Progenitor cell of endocrine pancreas (in vitro differentiated cells): ENCODE measurements at regions not wholly inside any gene's neighbourhood (a gene's known extent, or its start where the extent isn't known, plus 50 kb on each side); places are given as distances from the start of the nearest gene placed in this dataset.

Source experiments
- DNase-seq: peaks from one replicate; pipeline ENCODE4 v3.0.0; 2021; ENCODE audit warnings: low spot score; ENCODE audit not compliant: unreplicated experiment
- H3K27ac Mint-ChIP-seq: 2 replicates; pipeline ENCODE4 v1.8.0; 2021; ENCODE audit warnings: mild to moderate bottlenecking, moderate library complexity, mixed read lengths
- H3K27me3 Mint-ChIP-seq: 2 replicates; pipeline ENCODE4 v1.8.0; 2021; ENCODE audit warnings: mixed read lengths
- H3K36me3 Mint-ChIP-seq: 2 replicates; pipeline ENCODE4 v1.8.0; 2022; ENCODE audit warnings: mixed read lengths; ENCODE audit not compliant: insufficient read depth
- H3K4me1 Mint-ChIP-seq: 2 replicates; pipeline ENCODE4 v1.8.0; 2021; ENCODE audit warnings: low read depth, mixed read lengths
- H3K4me3 Mint-ChIP-seq: 2 replicates; pipeline ENCODE4 v1.8.0; 2021; ENCODE audit warnings: low read depth, mild to moderate bottlenecking, moderate library complexity, mixed read lengths
- H3K9me3 Mint-ChIP-seq: 2 replicates; pipeline ENCODE4 v1.8.0; 2021; ENCODE audit warnings: low read depth, mixed read lengths
- TF ChIP-seq, protein P1 (sequence below): fragments of 200-600 bp; sonication (generic); IDR thresholded peaks from one replicate; pipeline ENCODE4 v1.5.0; 2021; ENCODE audit warnings: antibody characterized with exemption, mild to moderate bottlenecking; ENCODE audit not compliant: unreplicated experiment

- DNase-seq: no peak
- Mint-ChIP-seq H3K4me3 (no peak overlapping the region), H3K27me3 (no peaks in the 10 kb centered on the region), H3K27ac (no peak overlapping the region), H3K9me3 (peaks cover 14% of the 10 kb centered on the region), H3K4me1 (no peaks in the 10 kb centered on the region), H3K36me3 (no peaks in the 10 kb centered on the region)
- TF ChIP-seq, protein P1, sequence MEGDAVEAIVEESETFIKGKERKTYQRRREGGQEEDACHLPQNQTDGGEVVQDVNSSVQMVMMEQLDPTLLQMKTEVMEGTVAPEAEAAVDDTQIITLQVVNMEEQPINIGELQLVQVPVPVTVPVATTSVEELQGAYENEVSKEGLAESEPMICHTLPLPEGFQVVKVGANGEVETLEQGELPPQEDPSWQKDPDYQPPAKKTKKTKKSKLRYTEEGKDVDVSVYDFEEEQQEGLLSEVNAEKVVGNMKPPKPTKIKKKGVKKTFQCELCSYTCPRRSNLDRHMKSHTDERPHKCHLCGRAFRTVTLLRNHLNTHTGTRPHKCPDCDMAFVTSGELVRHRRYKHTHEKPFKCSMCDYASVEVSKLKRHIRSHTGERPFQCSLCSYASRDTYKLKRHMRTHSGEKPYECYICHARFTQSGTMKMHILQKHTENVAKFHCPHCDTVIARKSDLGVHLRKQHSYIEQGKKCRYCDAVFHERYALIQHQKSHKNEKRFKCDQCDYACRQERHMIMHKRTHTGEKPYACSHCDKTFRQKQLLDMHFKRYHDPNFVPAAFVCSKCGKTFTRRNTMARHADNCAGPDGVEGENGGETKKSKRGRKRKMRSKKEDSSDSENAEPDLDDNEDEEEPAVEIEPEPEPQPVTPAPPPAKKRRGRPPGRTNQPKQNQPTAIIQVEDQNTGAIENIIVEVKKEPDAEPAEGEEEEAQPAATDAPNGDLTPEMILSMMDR: no peak
These were observed 806.9 kb downstream of the TNS3 start for GRCh38 chr7:46775020-46775419.

DNA sequence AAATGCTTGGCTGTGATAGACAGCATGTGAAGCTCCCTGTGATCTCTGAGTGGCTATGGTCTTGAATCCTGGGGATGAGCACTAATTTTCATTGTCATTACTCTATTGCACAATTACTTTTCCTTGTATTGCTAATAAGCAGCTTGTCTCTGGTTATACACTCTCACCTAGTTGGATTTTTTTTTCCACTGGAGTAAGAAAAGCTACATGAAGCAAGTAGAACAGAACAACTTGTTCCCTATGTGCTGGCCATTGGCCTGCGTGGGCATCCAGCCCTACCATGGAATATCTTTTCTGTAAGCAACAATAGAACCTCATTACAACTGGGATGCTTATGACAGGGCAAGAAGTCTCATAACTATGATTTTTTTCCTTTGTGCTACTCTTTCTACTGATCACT, 807.4 kb downstream of the TNS3 start:
- no peaks in the 10 kb centered on the region for H3K36me3 Mint-ChIP-seq
- TF ChIP-seq, protein P1: no peak

DNA sequence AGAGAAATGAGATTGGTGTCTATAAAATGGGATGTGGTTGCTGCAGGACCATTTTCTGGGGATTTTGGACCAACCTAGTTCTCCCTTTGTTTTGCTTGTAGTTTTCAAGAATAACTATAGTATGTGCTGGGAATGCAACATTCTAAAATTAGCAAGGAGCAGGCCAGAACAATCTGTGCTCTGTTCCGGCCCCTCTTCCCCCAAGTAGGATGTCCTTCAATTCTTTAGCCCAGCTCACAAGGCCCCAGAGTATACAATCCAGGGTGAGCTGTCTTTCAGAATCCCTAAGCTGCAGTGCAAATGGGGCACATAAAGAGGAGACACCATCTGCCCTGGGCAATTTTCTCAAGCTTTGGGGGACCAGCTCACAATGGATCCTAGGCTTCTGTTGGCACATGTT, 809.1 kb downstream of the TNS3 start:
- no peaks in the 10 kb centered on the region for H3K27me3 Mint-ChIP-seq
- H3K9me3 Mint-ChIP-seq: peaks cover 17% of the 10 kb centered on the region
- TF ChIP-seq, protein P1: no peak
- no peaks in the 10 kb centered on the region for H3K36me3 Mint-ChIP-seq
- no peak overlapping the region for H3K4me3 Mint-ChIP-seq
- no peaks in the 10 kb centered on the region for H3K4me1 Mint-ChIP-seq
- DNase-seq: no peak
- no peak overlapping the region for H3K27ac Mint-ChIP-seq

More for the DNA sequence above, 807.4 kb downstream of the TNS3 start:
- Mint-ChIP-seq H3K27ac (no peak overlapping the region), H3K27me3 (no peaks in the 10 kb centered on the region), H3K4me3 (no peak overlapping the region), H3K4me1 (no peaks in the 10 kb centered on the region), H3K9me3 (peaks cover 14% of the 10 kb centered on the region)
- no peak for DNase-seq

GRCh38 chr7:46767071-46767470, 814.8 kb downstream of the TNS3 start:
- Mint-ChIP-seq H3K9me3 (peaks cover 17% of the 10 kb centered on the region), H3K27me3 (no peaks in the 10 kb centered on the region), H3K27ac (no peak overlapping the region), H3K4me1 (peaks cover 1% of the 10 kb centered on the region), H3K36me3 (no peaks in the 10 kb centered on the region), H3K4me3 (no peak overlapping the region)
- DNase-seq: no peak
- TF ChIP-seq, protein P1: no peak

DNA sequence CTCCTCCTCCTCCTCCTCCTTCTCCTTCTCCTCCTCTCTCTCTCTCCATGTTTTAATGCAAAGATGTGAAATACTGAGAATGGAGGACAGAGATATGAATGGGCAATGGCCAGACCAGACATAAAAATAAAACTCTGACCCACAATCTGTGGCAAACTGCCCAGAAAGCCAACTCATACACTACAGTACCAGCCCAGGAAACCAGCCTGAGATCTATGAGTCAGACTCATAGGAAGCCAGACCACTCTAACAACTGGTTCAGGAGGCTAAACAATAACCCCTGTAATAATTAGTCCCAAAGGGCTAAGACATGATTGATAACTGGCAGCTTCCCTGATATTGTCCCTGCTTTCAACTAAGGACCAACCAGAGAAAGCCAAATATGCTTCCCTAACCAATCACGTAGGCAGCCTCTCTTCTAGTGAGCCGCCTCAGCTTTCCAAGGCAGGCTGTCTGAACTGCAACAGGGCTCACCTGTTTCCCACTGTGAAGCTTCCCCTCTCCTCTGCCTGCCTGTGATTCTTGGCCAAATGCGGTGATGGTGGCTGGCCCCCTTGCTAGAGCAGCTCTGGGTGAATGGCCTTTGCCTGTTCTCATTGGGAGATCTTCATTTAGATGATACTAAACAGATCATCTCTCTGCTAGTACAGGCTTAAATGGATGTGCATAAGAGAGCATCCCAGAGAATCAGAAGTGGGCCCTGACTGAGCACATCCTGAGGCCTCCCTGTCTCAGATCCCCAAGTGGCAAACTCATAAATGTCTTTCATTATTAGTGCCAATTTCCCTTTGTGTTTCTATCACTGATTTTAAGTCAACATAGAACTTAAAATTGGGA, 817.6 kb downstream of the TNS3 start:
- DNase-seq: no peak
- TF ChIP-seq, protein P1: no peak
- peaks cover 9% of the 10 kb centered on the region for H3K9me3 Mint-ChIP-seq
- H3K27me3 Mint-ChIP-seq: no peaks in the 10 kb centered on the region
- H3K36me3 Mint-ChIP-seq: no peaks in the 10 kb centered on the region
- H3K4me3 Mint-ChIP-seq: no peak overlapping the region
- peaks cover 1% of the 10 kb centered on the region for H3K4me1 Mint-ChIP-seq
- no peak overlapping the region for H3K27ac Mint-ChIP-seq
